G401.6 (cell line): ENCODE measurements at regions not wholly inside any gene's neighbourhood (a gene's known extent, or its start where the extent isn't known, plus 50 kb on each side); places are given as distances from the start of the nearest gene placed in this dataset.
A peak's percentile ranks its signal among the peaks of the same experiment; 100 is the strongest.

Experiments used
- FAIRE-seq: peaks from 2 replicates; lab custom pipeline; 2012; peaks lifted over from hg19 to GRCh38; lab: Jason Lieb, UNC

DNA sequence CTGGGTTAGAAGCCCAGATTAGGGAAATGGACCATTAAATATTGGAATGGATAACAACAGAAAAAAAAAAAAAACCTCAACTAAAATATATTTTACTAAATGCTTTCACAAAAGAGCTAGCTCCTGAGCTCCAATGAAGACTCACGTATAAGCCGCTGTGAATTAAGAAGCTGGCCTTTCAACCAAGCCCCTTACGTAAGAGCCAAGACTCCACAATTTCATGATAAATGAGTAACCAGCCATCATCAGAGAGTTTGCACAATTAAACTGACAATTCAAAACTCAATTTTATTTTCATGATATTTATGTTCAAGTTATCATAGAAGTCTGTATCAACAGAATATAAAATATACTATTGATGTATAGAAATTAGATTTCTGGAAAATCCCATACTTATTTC lies 70.7 kb upstream of the HNRNPA3 start:
- FAIRE-seq = peak; percentile 74

DNA sequence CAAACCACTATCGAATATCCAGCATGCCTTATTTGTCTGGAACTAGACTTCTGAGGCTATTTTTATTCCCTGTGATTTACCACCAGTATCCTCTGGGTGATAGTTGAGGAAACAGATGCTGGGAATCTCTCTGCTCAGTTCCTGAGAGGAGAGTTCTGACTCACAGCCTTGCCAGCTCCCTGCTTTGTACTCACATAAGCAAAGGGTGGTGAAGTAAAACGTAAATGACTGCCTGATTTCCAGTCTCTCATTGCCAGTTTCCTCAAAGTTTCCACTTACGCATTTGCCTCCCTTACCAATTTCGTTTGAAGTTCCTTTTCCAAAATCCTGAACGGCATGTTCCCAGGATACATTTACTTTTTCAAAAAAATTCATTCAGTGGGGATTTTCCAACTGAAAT lies 69.2 kb upstream of the HNRNPA3 start:
- FAIRE-seq = peak; percentile 41

DNA sequence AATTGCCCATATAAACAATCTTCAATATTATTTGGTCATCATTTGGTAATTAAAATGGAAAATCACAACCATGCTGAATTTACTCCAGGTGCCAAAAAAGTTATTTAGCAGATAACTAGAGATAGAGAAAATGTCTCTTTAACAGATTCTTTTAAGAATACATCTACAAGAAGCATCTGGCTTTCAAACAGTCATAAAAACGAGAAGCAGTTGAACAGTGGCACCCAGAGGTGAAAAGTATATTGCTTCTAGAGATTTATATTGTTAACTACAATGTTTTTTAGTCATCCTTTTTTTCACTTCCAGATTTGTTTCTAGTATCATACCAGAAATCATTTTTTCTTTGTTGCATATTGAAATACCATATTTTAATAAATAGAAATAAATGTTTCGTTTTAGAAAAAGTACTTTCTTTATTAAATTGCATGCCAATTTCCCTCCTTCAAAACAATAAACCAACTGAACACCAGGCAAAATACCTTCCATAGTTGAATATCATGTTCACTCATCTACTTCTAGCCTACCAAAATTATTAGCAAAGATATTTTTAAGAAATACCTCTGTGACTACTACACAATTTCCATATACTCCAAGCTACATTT lies 65.4 kb upstream of the HNRNPA3 start:
- FAIRE-seq = peak; percentile 99

- FAIRE-seq = peak; percentile 49
Measured at GRCh38 chr2:177147834-177148445, 64.7 kb upstream of the HNRNPA3 start.

GRCh38 chr2:177148477-177149154 lies 64.0 kb upstream of the HNRNPA3 start:
- FAIRE-seq = peak; percentile 98

- FAIRE-seq = no peak
Measured at GRCh38 chr2:177149155-177149503, 63.5 kb upstream of the HNRNPA3 start.

- peak; percentile 66 for FAIRE-seq
Measured at GRCh38 chr2:177153805-177154204, 58.8 kb upstream of the HNRNPA3 start.

GRCh38 chr2:177154809-177155208 lies 57.8 kb upstream of the HNRNPA3 start:
- FAIRE-seq = no peak

DNA sequence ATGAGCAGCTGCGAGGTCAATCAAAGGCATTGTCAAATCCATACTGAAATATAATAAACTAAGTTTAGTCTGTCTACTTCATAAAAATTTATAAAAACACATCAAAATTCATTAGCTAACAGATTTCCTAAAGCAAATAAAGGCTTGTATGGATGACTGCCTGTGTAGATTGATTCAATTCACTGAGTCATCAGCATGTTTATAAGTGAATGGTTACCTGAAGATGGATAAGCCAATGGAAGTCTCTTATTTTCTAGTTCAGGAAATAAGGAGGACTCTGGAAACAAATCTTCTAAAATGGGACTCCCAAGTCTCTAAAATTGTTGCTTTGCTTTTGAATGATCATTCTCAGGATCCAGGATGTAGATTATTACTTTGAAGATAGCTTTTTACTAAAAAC lies 57.0 kb upstream of the HNRNPA3 start:
- no peak for FAIRE-seq

GRCh38 chr2:177161741-177162460 lies 50.7 kb upstream of the HNRNPA3 start:
- FAIRE-seq = peak; percentile 97
